ENCODE measurements at regions not wholly inside any gene's neighbourhood (a gene's known extent, or its start where the extent isn't known, plus 50 kb on each side); places are given as distances from the start of the nearest gene placed in this dataset.

- TF ChIP-seq CTCF (conservative IDR thresholded peaks at IDR 0.05): no peak
- H2BK12ac ChIP-seq (ENCODE audit: insufficient read length, low read depth, low read length): no peak overlapping the region
- H3K23me2 ChIP-seq (ENCODE audit: insufficient read length, low read depth, low read length, poor library complexity, severe bottlenecking): no peaks in the 10 kb centered on the region
- no peaks in the 10 kb centered on the region for H3K79me1 ChIP-seq (ENCODE audit: insufficient read depth, low read depth, low read length, poor library complexity, severe bottlenecking)
- no peak overlapping the region for H2AFZ ChIP-seq (ENCODE audit: low read length)
- Mint-ChIP-seq H3K27ac (no peak overlapping the region; a peak in 1 of 7 replicates), H3K4me3 (no peak overlapping the region), H3K27me3 (ENCODE audit: low read depth) (no peaks in the 10 kb centered on the region), H3K9me3 (no peaks in the 10 kb centered on the region; a peak in 1 of 5 replicates), H3K4me1 (peaks cover 30 to 47% of the 10 kb centered on the region in 2 experiments), H3K36me3 (ENCODE audit: insufficient read depth in 1 of 3, low read depth in 3 of 3) (no peaks in the 10 kb centered on the region)
- no peaks in the 10 kb centered on the region for H3K9me3 ChIP-seq (ENCODE audit: control insufficient read depth, low read depth, low read length)
- WGBS (ENCODE audit: extremely low coverage, insufficient read length, low lambda C conversion rate): no CpG with 5 or more reads among the region's 9 CpGs
- no peak overlapping the region for H3K18ac ChIP-seq (ENCODE audit: insufficient read length, low read depth, low read length)
- H3K56ac ChIP-seq (ENCODE audit: insufficient read length, low read depth, low read length): no peak overlapping the region
- no peaks in the 10 kb centered on the region for H3K79me2 ChIP-seq (ENCODE audit: insufficient read depth, low read length)
- no peak overlapping the region for H4K8ac ChIP-seq (replicated peaks; ENCODE audit: insufficient read length, low read depth, low read length)
- no peak overlapping the region for H3K9ac ChIP-seq (ENCODE audit: extremely low read depth, insufficient read length, low read length)
- H3K4me1 ChIP-seq (ENCODE audit: insufficient read depth, low read length): no peaks in the 10 kb centered on the region
- no peak overlapping the region for H3K27ac ChIP-seq (ENCODE audit: insufficient read length, low read depth, low read length)
- H3K4me2 ChIP-seq (ENCODE audit: insufficient read depth, insufficient read length, low read length): no peak overlapping the region
- no peak overlapping the region for H2AK5ac ChIP-seq (ENCODE audit: insufficient read length, low read length)
- H4K5ac ChIP-seq (ENCODE audit: insufficient read length, low read depth, low read length): no peak overlapping the region
- DNase-seq: no peak
- no peaks in the 10 kb centered on the region for H4K20me1 ChIP-seq (ENCODE audit: control insufficient read depth, insufficient read depth, insufficient read length)
- H4K91ac ChIP-seq (ENCODE audit: insufficient read length, low read depth, low read length): no peak overlapping the region
- no peak overlapping the region for H3T11ph ChIP-seq (ENCODE audit: low read length)
- no peak overlapping the region for H3K4ac ChIP-seq (ENCODE audit: low read depth, low read length)
- H3K23ac ChIP-seq (ENCODE audit: insufficient read length, low read depth, low read length): no peak overlapping the region
- H3K14ac ChIP-seq (ENCODE audit: insufficient read depth, low read length): no peak overlapping the region
- H2BK5ac ChIP-seq (ENCODE audit: insufficient read length, low read length): no peak overlapping the region
- H2BK15ac ChIP-seq (ENCODE audit: low read depth, low read length): no peak overlapping the region
- H2BK120ac ChIP-seq (ENCODE audit: low read depth, low read length, poor library complexity, severe bottlenecking): no peak overlapping the region
- H2BK20ac ChIP-seq (ENCODE audit: low read depth, low read length, poor library complexity, severe bottlenecking): no peak overlapping the region
- H3K27me3 ChIP-seq (ENCODE audit: insufficient read depth, low read length): no peaks in the 10 kb centered on the region
Observed at GRCh38 chr6:154594496-154595198, 84.2 kb upstream of the CNKSR3 start.

All from H9 (cell line).